Endothelial cell of umbilical vein (primary cell): ENCODE measurements at regions not wholly inside any gene's neighbourhood (a gene's known extent, or its start where the extent isn't known, plus 50 kb on each side); places are given as distances from the start of the nearest gene placed in this dataset.

Experiments used
- BruUV-seq: library from RNA; stranded (reverse); fragments of 400-500 nt; replicated peaks from 2 replicates; lab custom pipeline; 2021; lab: Mats Ljungman, UMichigan
- CTCF ChIA-PET: fragments of 300-600, 350-600 bp; sonication (Branson Sonifier 250); formaldehyde crosslinking; loops from one replicate; lab custom pipeline; 2021; ENCODE audit warnings: antibody characterized with exemption, inconsistent platforms; lab: Charles Lee
- POLR2A ChIA-PET: fragments of 300-600, 350-600 bp; sonication (Branson Sonifier 250); formaldehyde crosslinking; loops from one replicate; lab custom pipeline; 2021; ENCODE audit warnings: antibody characterized with exemption, inconsistent platforms; lab: Charles Lee
- DNase-seq: peaks from one replicate; pipeline ENCODE4 v3.0.0-alpha.2; 2011; ENCODE audit warnings: low read depth, low spot score
- FAIRE-seq: peaks from 2 replicates; lab custom pipeline; 2011; peaks lifted over from hg19 to GRCh38; lab: Jason Lieb, UNC
- H2AFZ ChIP-seq: 2 replicates; pipeline ENCODE4 v1.6.0; 2012; ENCODE audit warnings: low read depth, low read length, control low read depth, inconsistent platforms
- H3K27ac ChIP-seq: 2 replicates; pipeline ENCODE4 v1.5.1; 2011; ENCODE audit warnings: low read depth, mild to moderate bottlenecking, control low read depth, low read length, moderate library complexity; ENCODE audit not compliant: insufficient read depth
- H3K27me3 ChIP-seq, 2 experiments: 2 replicates each; pipeline versions ENCODE4 v1.6.0 to v1.6.1; 2011; ENCODE audit warnings: low read length in 2 of 2, mixed read lengths in 1 of 2; ENCODE audit not compliant: control insufficient read depth in 2 of 2, insufficient read depth in 2 of 2
- H3K36me3 ChIP-seq, 2 experiments: 2 replicates in 1 of 2; 3 replicates in 1 of 2; pipeline ENCODE4 v1.5.1; 2011; ENCODE audit warnings: low read length in 2 of 2, mild to moderate bottlenecking in 1 of 2, moderate library complexity in 1 of 2; ENCODE audit not compliant: control insufficient read depth in 2 of 2, insufficient read depth in 2 of 2; ENCODE audit errors: extremely low read depth in 1 of 2
- H3K4me1 ChIP-seq: 3 replicates; pipeline ENCODE4 v1.5.1; 2011; ENCODE audit warnings: mild to moderate bottlenecking, low read length; ENCODE audit not compliant: control insufficient read depth, insufficient read depth; ENCODE audit errors: extremely low read depth
- H3K4me2 ChIP-seq: 2 replicates; pipeline ENCODE4 v1.6.1; 2011; ENCODE audit warnings: low read length, control low read depth, mixed read lengths; ENCODE audit not compliant: insufficient read depth
- H3K4me3 ChIP-seq, 3 experiments: fragments of 200-600 bp in 1 of 3; sonication (generic), shearing (Covaris generic) in 1 of 3; replicated peaks in 1 of 3; 2 replicates each; pipeline ENCODE4 v1.5.1; 2011 to 2016; ENCODE audit warnings: control low read depth in 3 of 3, low read length in 3 of 3, mild to moderate bottlenecking in 2 of 3, inconsistent platforms in 1 of 3, low read depth in 1 of 3, moderate library complexity in 1 of 3; ENCODE audit not compliant: insufficient read depth in 1 of 3
- H3K79me2 ChIP-seq: 2 replicates; pipeline ENCODE4 v1.6.0; 2012; ENCODE audit warnings: low read length, inconsistent platforms; ENCODE audit not compliant: control insufficient read depth, insufficient read depth
- H3K9ac ChIP-seq: replicated peaks from 2 replicates; pipeline ENCODE3; 2011; ENCODE audit warnings: low read length, control low read depth; ENCODE audit not compliant: insufficient read depth; ENCODE audit errors: extremely low read depth
- H3K9me1 ChIP-seq: replicated peaks from 3 replicates; pipeline ENCODE4 v1.6.0; 2011; ENCODE audit warnings: mild to moderate bottlenecking, low read length; ENCODE audit not compliant: control insufficient read depth, insufficient read depth; ENCODE audit errors: extremely low read depth
- H3K9me3 ChIP-seq: replicated peaks from 2 replicates; pipeline ENCODE4 v1.5.1; 2012; ENCODE audit warnings: low read length, inconsistent platforms; ENCODE audit not compliant: control insufficient read depth, insufficient read depth
- H4K20me1 ChIP-seq: replicated peaks from 2 replicates; pipeline ENCODE3; 2011; ENCODE audit warnings: mild to moderate bottlenecking, low read length; ENCODE audit not compliant: control insufficient read depth, insufficient read depth; ENCODE audit errors: extremely low read depth
- CTCF ChIP-seq, 2 donors: IDR thresholded peaks; 1 replicate in 1 of 2; 2 replicates in 1 of 2; pipeline ENCODE4 v1.5.1; 2011; ENCODE audit warnings: low read length in 2 of 2, mild to moderate bottlenecking in 2 of 2, moderate library complexity in 2 of 2, control low read depth in 1 of 2, inconsistent platforms in 1 of 2, low read depth in 1 of 2; ENCODE audit not compliant: insufficient read depth in 1 of 2; ENCODE audit errors: extremely low read depth in 1 of 2
- EZH2 ChIP-seq: IDR thresholded peaks from 2 replicates; pipeline ENCODE4 v1.6.1; 2012; ENCODE audit warnings: borderline replicate concordance, low read depth, mild to moderate bottlenecking, moderate library complexity, low read length, inconsistent platforms; ENCODE audit not compliant: severe bottlenecking
- FOS ChIP-seq: IDR thresholded peaks from 2 replicates; pipeline ENCODE4 v1.6.1; 2011; ENCODE audit warnings: mild to moderate bottlenecking, low read length, moderate library complexity, borderline replicate concordance; ENCODE audit not compliant: insufficient read depth
- GATA2 ChIP-seq: IDR thresholded peaks from 2 replicates; pipeline ENCODE4 v1.7.0; 2011; ENCODE audit warnings: low read depth, mild to moderate bottlenecking, moderate library complexity, mixed read lengths, low read length; ENCODE audit not compliant: insufficient read length, insufficient read depth
- JUN ChIP-seq: IDR thresholded peaks from 2 replicates; pipeline ENCODE4 v1.6.1; 2011; ENCODE audit warnings: borderline replicate concordance, low read depth; ENCODE audit not compliant: insufficient read length, insufficient read depth
- MAX ChIP-seq: IDR thresholded peaks from 2 replicates; pipeline ENCODE4 v1.6.1; 2011; ENCODE audit not compliant: insufficient read depth, insufficient read length
- MYC ChIP-seq: IDR thresholded peaks from one replicate; pipeline ENCODE4 v1.6.1; 2011; ENCODE audit warnings: mild to moderate bottlenecking, low read depth, low read length
- POLR2A ChIP-seq: IDR thresholded peaks from 2 replicates; pipeline ENCODE4 v1.6.1; 2012; ENCODE audit warnings: low read depth, mild to moderate bottlenecking, control low read depth, low read length
- POLR2AphosphoS5 ChIP-seq: IDR thresholded peaks from 2 replicates; pipeline ENCODE4 v1.6.1; 2012; ENCODE audit warnings: low read depth, mild to moderate bottlenecking, control low read depth, low read length, moderate library complexity; ENCODE audit not compliant: insufficient read depth
- dilution Hi-C: fragments of 300-500 bp; cut with MboI; formaldehyde crosslinking; loops from one replicate; pipeline ENCODE4 v1.15.0; 2019; ENCODE audit warnings: low sequenced_read_pairs; ENCODE audit not compliant: extremely low pct_ligation_motif_present
- intact Hi-C: fragments of 100-400 bp; cut with micrococcal nuclease; formaldehyde crosslinking; loops from one replicate; pipeline ENCODE4 v1.10.0; 2022

GRCh38 chrX:35499071-35499862 lies 298.9 kb upstream of the MAGEB16 start:
- no peak overlapping the region for H3K4me2 ChIP-seq
- no peak overlapping the region for H3K27ac ChIP-seq
- intact Hi-C loops (no loop called here), dilution Hi-C loops (no loop called here)
- H3K36me3 ChIP-seq, result no peaks in the 10 kb centered on the region
- no peak for DNase-seq
- CTCF ChIA-PET, result no interaction called here
- BruUV-seq, result no TSS peak
- H3K9ac ChIP-seq, result no peak overlapping the region
- no peak for FAIRE-seq
- no peaks in the 10 kb centered on the region for H3K9me3 ChIP-seq
- no peak overlapping the region for H2AFZ ChIP-seq
- POLR2A ChIA-PET, result no interaction called here
- no peaks in the 10 kb centered on the region for H3K27me3 ChIP-seq
- H3K79me2 ChIP-seq, result no peaks in the 10 kb centered on the region
- no peak overlapping the region for H3K4me3 ChIP-seq
- H4K20me1 ChIP-seq, result no peaks in the 10 kb centered on the region
- H3K9me1 ChIP-seq, result no peaks in the 10 kb centered on the region
- H3K4me1 ChIP-seq, result no peaks in the 10 kb centered on the region
- TF ChIP-seq MYC (no peak), POLR2AphosphoS5 (no peak), EZH2 (no peak), CTCF (IDR thresholded peaks at IDR 0.05; ENCODE audit: extremely low read depth in 1 of 2, insufficient read depth in 1 of 2, low read depth in 1 of 2, low read length in 2 of 2) (no peak), JUN (no peak), POLR2A (no peak), MAX (no peak), GATA2 (no peak), FOS (no peak)
